NT2/D1 (cell line): ENCODE measurements at regions not wholly inside any gene's neighbourhood (a gene's known extent, or its start where the extent isn't known, plus 50 kb on each side); places are given as distances from the start of the nearest gene placed in this dataset.

Experiments used
- DNase-seq: peaks from one replicate; pipeline ENCODE4 v3.0.0-alpha.2; 2011; ENCODE audit warnings: low read depth, low spot score
- H3K27me3 ChIP-seq: 2 replicates; pipeline ENCODE4 v1.6.0; 2011; ENCODE audit warnings: mild to moderate bottlenecking; ENCODE audit not compliant: insufficient read length, insufficient read depth
- H3K36me3 ChIP-seq: 2 replicates; pipeline ENCODE4 v1.6.1; 2011; ENCODE audit warnings: mild to moderate bottlenecking, low read length, mixed read lengths; ENCODE audit not compliant: insufficient read depth, insufficient read length
- H3K4me1 ChIP-seq: 2 replicates; pipeline ENCODE4 v1.5.1; 2011; ENCODE audit not compliant: insufficient read depth, insufficient read length
- H3K4me3 ChIP-seq: 2 replicates; pipeline ENCODE4 v1.5.1; 2011; ENCODE audit warnings: low read depth; ENCODE audit not compliant: insufficient read length
- H3K9ac ChIP-seq: 2 replicates; pipeline ENCODE4 v1.6.0; 2011; ENCODE audit warnings: low read depth; ENCODE audit not compliant: insufficient read length
- H3K9me3 ChIP-seq: 2 replicates; pipeline ENCODE4 v1.5.1; 2011; ENCODE audit warnings: mild to moderate bottlenecking, low read length; ENCODE audit not compliant: insufficient read depth
- SUZ12 ChIP-seq: IDR thresholded peaks from 2 replicates; pipeline ENCODE4 v1.6.1; 2011; ENCODE audit not compliant: insufficient read length, insufficient read depth; ENCODE audit errors: extremely low read depth
- YY1 ChIP-seq: IDR thresholded peaks from 2 replicates; pipeline ENCODE4 v1.6.1; 2011; ENCODE audit not compliant: insufficient read length, insufficient read depth
- ZNF274 ChIP-seq: IDR thresholded peaks from 2 replicates; pipeline ENCODE4 v1.6.1; 2011; ENCODE audit warnings: mild to moderate bottlenecking, low read depth, low read length

DNA sequence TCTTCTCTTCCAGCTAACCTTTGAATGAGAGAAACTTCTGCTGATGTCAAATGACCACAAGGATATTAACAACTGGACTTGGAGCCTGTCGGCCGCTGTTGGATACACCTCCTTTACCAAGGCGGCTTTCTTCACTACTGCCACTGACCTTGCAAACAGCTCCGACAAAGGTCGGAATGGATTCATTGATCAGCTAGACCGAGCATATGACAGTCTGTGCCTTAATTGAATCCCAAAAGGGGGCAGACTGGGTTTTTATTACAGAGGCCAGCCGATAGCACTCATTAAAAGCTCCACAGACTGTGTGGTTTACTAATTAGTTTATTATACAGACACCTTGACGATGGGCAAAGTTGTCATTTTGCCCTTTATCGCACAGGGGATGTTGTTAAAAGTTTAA, 394.5 kb downstream of the RERGL start:
- TF ChIP-seq ZNF274 (no peak), SUZ12 (no peak), YY1 (no peak)
- no peak for DNase-seq
- no peaks in the 10 kb centered on the region for H3K4me1 ChIP-seq
- H3K4me3 ChIP-seq: no peak overlapping the region
- H3K36me3 ChIP-seq: no peaks in the 10 kb centered on the region
- no peaks in the 10 kb centered on the region for H3K9me3 ChIP-seq
- no peaks in the 10 kb centered on the region for H3K27me3 ChIP-seq
- no peak overlapping the region for H3K9ac ChIP-seq

DNA sequence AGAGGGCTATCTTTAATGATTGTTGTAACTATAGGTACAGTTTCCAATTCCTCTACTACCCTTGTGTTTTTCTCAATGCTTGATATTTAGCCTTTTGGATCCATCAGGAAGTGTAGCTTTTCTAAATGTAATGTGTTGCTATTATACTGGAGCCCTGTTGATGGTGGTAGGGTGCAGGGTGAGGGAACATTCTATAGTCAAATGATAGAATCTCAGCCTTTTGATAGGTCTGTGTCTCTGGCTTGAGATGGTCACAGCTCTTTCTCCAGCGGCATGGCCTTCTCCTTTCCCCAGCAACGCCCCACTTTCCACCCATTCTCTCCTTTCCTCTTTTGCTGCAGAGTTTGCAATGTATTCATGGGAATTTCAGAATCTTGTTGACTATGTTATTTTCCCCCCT, 398.6 kb downstream of the RERGL start:
- Histone ChIP-seq H3K4me3 (no peak overlapping the region), H3K9me3 (no peaks in the 10 kb centered on the region), H3K36me3 (no peaks in the 10 kb centered on the region), H3K4me1 (no peaks in the 10 kb centered on the region), H3K9ac (no peak overlapping the region), H3K27me3 (no peaks in the 10 kb centered on the region)
- TF ChIP-seq SUZ12 (no peak), YY1 (no peak), ZNF274 (no peak)
- no peak for DNase-seq

- H3K27me3 ChIP-seq: no peaks in the 10 kb centered on the region
- no peak for TF ChIP-seq YY1
- TF ChIP-seq ZNF274: no peak
- TF ChIP-seq SUZ12: no peak
- H3K4me3 ChIP-seq: no peak overlapping the region
- DNase-seq: peak; percentile 58
- no peaks in the 10 kb centered on the region for H3K4me1 ChIP-seq
- H3K9me3 ChIP-seq: no peaks in the 10 kb centered on the region
- H3K36me3 ChIP-seq: no peaks in the 10 kb centered on the region
- no peak overlapping the region for H3K9ac ChIP-seq
Observed at GRCh38 chr12:17680220-17680619, 409.8 kb downstream of the RERGL start.

GRCh38 chr12:17666641-17667324, 423.2 kb downstream of the RERGL start:
- Histone ChIP-seq H3K9ac (no peak overlapping the region), H3K27me3 (no peaks in the 10 kb centered on the region), H3K4me1 (no peaks in the 10 kb centered on the region), H3K36me3 (no peaks in the 10 kb centered on the region), H3K4me3 (no peak overlapping the region), H3K9me3 (no peaks in the 10 kb centered on the region)
- no peak for DNase-seq
- TF ChIP-seq ZNF274 (no peak), YY1 (no peak), SUZ12 (no peak)

DNA sequence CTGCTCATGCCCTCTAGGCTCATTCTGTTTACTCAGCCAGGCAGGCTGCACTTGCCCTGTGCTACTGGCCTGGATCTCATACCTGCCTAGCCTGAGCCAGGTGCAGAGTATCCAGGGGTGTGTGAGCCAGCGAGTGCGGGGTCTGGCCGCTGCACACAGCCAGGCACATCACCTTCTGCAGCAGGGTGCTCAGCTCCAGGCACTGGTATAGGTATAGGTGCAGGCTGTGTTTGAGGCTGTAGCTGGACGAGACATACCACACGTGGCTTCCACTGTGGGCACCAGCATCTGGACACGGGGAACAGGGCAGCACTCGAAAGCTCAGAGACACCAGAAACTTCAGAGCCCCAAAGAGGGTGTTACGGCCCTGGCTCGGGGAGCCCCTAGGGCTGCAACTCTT, 424.2 kb downstream of the RERGL start:
- Histone ChIP-seq H3K27me3 (no peaks in the 10 kb centered on the region), H3K9me3 (no peaks in the 10 kb centered on the region), H3K9ac (no peak overlapping the region), H3K4me3 (no peak overlapping the region), H3K36me3 (no peaks in the 10 kb centered on the region), H3K4me1 (no peaks in the 10 kb centered on the region)
- no peak for TF ChIP-seq ZNF274
- TF ChIP-seq SUZ12: no peak
- TF ChIP-seq YY1: no peak
- no peak for DNase-seq

DNA sequence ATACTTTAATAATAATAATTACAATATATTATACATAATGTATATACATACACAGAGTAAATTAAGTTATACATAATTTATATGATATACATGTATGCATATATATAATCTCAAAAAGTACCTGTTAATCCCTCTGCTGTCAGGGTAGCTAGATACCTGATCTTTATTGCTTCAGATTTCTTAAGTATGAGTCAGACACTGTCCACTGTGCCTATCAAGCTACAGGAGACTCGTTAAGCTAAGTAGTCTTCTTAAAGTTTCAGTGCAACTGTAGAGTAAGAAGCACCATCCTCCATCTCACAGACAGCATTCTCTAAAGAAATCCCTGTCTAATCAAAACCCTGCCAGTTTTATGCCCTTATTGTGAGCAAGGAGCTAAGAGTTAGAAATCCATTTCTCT, 428.7 kb downstream of the RERGL start:
- no peak overlapping the region for H3K4me3 ChIP-seq
- no peak overlapping the region for H3K9ac ChIP-seq
- no peak for DNase-seq
- no peaks in the 10 kb centered on the region for H3K36me3 ChIP-seq
- no peak for TF ChIP-seq YY1
- TF ChIP-seq ZNF274: no peak
- no peak for TF ChIP-seq SUZ12
- H3K4me1 ChIP-seq: no peaks in the 10 kb centered on the region
- no peaks in the 10 kb centered on the region; the same call in 1 of the 2 replicates for H3K9me3 ChIP-seq
- no peaks in the 10 kb centered on the region for H3K27me3 ChIP-seq

- H3K9me3 ChIP-seq: no peaks in the 10 kb centered on the region; the same call in 1 of the 2 replicates
- no peaks in the 10 kb centered on the region for H3K27me3 ChIP-seq
- no peaks in the 10 kb centered on the region for H3K36me3 ChIP-seq
- H3K4me1 ChIP-seq: no peaks in the 10 kb centered on the region
- no peak overlapping the region for H3K4me3 ChIP-seq
- no peak overlapping the region for H3K9ac ChIP-seq
- no peak for DNase-seq
- TF ChIP-seq YY1: no peak
- TF ChIP-seq ZNF274: no peak
- TF ChIP-seq SUZ12: no peak
Observed at GRCh38 chr12:17652436-17652835, 437.6 kb downstream of the RERGL start.

DNA sequence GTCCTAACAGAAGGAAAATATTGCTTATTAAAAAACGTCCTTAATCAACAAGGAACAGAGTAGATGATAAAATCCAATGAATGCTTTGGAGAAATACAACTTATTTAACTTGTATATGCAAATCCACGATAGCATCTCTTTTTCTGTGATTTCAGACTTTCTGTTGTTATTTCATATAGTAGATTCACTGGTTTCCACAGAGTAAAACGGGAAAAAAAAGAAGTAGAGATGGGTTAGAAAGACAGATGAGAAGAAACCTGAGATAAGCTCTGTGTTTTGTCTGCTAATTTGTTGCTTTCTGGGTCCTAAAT, 447.7 kb downstream of the RERGL start:
- no peak for DNase-seq
- Histone ChIP-seq H3K4me3 (no peak overlapping the region), H3K4me1 (no peaks in the 10 kb centered on the region), H3K9ac (no peak overlapping the region), H3K36me3 (no peaks in the 10 kb centered on the region), H3K9me3 (no peaks in the 10 kb centered on the region), H3K27me3 (no peaks in the 10 kb centered on the region)
- TF ChIP-seq YY1: no peak
- no peak for TF ChIP-seq SUZ12
- no peak for TF ChIP-seq ZNF274
